ENCODE measurements at regions not wholly inside any gene's neighbourhood (a gene's known extent, or its start where the extent isn't known, plus 50 kb on each side); places are given as distances from the start of the nearest gene placed in this dataset.
"Not testable (repeated sequence)": the region's sequence is repeated elsewhere in the genome, so short reads cannot be mapped to it uniquely, and the experiment has no call there.

DNA sequence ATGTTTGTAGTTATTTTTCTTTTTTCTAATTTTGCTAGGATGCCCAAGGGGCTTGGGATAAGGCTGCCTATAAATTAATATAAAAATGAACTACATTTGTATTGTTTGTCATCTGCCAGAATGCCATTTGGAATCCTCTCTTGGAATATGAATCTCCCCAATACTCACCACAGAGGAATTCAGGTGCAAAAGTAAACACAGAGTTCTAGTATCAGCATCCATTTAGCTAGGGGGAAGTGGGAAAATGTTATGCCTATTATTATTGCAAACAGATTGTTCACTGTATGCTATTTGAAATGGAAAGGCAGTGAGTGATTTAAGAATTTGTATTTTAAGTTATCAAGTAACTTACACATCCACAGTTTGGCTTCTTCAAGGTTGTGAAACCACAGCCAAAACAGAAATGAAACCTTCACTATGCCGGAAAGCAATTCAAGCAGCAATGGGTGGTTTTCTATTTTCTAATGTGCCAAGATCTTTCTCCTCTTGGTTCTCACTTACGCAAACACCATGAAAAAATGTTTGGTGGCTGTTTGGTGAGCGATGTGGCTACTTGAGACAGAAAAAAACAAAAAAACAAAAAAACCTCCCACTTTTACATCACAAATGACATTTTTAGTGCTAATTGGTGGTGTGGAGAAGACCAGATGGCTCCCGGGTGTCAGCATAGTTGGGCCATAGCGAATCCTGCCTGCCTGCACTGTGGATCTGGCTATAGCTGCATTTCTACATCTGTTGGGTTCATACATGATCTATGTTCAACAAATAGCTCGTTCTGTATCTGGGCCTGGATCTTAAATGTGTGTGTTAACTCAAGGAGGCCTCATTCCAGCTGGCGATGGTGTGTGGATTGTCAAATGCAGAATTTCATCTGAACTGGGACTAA is 200.8 kb upstream of the GIMD1 start:
- H3K9me3 ChIP-seq (ENCODE audit: control insufficient read depth in 2 of 3, low read length in 3 of 3): no peaks in the 10 kb centered on the region
- H3K9me3 Mint-ChIP-seq: peaks cover 0 to 12% (median 0%) of the 10 kb centered on the region in 11 donors
- no peak overlapping the region for H3K4me3 ChIP-seq (ENCODE audit: low read length)
- H3K36me3 ChIP-seq (ENCODE audit: control insufficient read depth in 2 of 3, insufficient read depth in 3 of 3, low read length in 3 of 3): no peaks in the 10 kb centered on the region
- no peaks in the 10 kb centered on the region for H3K4me1 ChIP-seq (ENCODE audit: control insufficient read depth in 2 of 2, insufficient read depth in 2 of 2, low read length in 2 of 2)
- H3K4me3 Mint-ChIP-seq: no peak overlapping the region
- intact Hi-C loops (cut with micrococcal nuclease): no loop called here
- H3K36me3 Mint-ChIP-seq: no peaks in the 10 kb centered on the region
- POLR2A ChIA-PET: no interaction called here
- CTCF ChIA-PET: no interaction called here
- H3K4me1 Mint-ChIP-seq: no peaks in the 10 kb centered on the region
- no peak for DNase-seq
- no peaks in the 10 kb centered on the region for H3K27me3 ChIP-seq (ENCODE audit: control insufficient read depth in 2 of 2, insufficient read depth in 2 of 2, low read length in 2 of 2)
- ATAC-seq: no peak
- no peak overlapping the region for H3K27ac Mint-ChIP-seq
- H3K27me3 Mint-ChIP-seq: no peaks in the 10 kb centered on the region
- no peak overlapping the region for H3K27ac ChIP-seq (ENCODE audit: low read depth, low read length)

DNA sequence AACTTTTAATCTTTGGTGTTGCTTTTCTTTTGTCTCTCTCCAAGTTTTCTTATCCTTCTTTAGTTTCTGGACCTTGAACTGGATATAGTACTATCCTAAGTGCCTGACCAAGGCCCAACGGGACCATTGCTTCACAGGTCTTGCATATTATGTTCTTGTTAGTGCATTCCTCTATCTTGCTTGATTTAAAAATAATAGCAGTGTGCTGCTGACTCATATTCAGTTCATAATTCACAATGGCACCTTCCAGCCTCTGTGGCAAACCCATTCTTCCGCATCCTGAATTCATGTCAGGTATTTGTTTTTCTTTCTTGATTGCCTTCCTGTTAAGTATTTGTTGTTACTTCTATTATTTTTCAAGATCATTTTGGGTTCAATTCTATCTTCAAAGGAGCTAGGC is 197.1 kb upstream of the GIMD1 start:
- H3K27ac Mint-ChIP-seq: no peak overlapping the region
- H3K9me3 Mint-ChIP-seq: peaks cover 6 to 24% (median 13%) of the 10 kb centered on the region in 11 donors
- no peaks in the 10 kb centered on the region for H3K9me3 ChIP-seq (ENCODE audit: control insufficient read depth in 2 of 3, low read length in 3 of 3)
- H3K4me3 ChIP-seq (ENCODE audit: low read length): no peak overlapping the region
- H3K4me1 Mint-ChIP-seq: no peaks in the 10 kb centered on the region
- no peak for DNase-seq
- no peak for ATAC-seq
- no peaks in the 10 kb centered on the region for H3K27me3 Mint-ChIP-seq
- H3K36me3 ChIP-seq (ENCODE audit: control insufficient read depth in 2 of 3, insufficient read depth in 3 of 3, low read length in 3 of 3): no peaks in the 10 kb centered on the region
- ChIA-PET POLR2A (no interaction called here), CTCF (no interaction called here)
- peaks cover 0 to 4% (median 0%) of the 10 kb centered on the region in 5 donors for H3K36me3 Mint-ChIP-seq
- H3K4me1 ChIP-seq (ENCODE audit: control insufficient read depth in 2 of 2, insufficient read depth in 2 of 2, low read length in 2 of 2): no peaks in the 10 kb centered on the region
- no peaks in the 10 kb centered on the region for H3K27me3 ChIP-seq (ENCODE audit: control insufficient read depth in 2 of 2, insufficient read depth in 2 of 2, low read length in 2 of 2)
- intact Hi-C loops (cut with micrococcal nuclease): no loop called here
- H3K27ac ChIP-seq (ENCODE audit: low read depth, low read length): no peak overlapping the region
- H3K4me3 Mint-ChIP-seq: no peak overlapping the region

DNA sequence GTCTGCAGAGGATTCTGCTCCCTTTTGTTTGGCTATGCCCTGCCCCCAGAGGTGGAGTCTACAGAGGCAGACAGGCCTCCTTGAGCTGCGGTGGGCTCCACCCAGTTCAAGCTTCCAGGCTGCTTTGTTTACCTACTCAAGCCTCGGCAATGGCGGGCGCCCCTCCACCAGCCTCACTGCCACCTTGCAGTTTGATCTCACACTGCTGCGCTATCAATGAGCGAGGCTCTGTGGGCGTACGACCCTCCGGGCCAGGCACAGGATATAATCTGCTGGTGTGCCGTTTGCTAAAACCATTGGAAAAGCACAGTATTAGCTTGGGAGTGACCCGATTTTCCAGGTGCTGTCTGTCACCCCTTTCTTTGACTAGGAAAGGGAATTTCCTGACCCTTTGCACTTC is 195.1 kb upstream of the GIMD1 start:
- H3K4me1 ChIP-seq (ENCODE audit: control insufficient read depth in 2 of 2, insufficient read depth in 2 of 2, low read length in 2 of 2); H3K4me1 Mint-ChIP-seq; H3K36me3 ChIP-seq (ENCODE audit: control insufficient read depth in 2 of 3, insufficient read depth in 3 of 3, low read length in 3 of 3); H3K27me3 ChIP-seq (ENCODE audit: control insufficient read depth in 2 of 2, insufficient read depth in 2 of 2, low read length in 2 of 2); intact Hi-C loops (cut with micrococcal nuclease); ATAC-seq; H3K27me3 Mint-ChIP-seq; H3K27ac ChIP-seq (ENCODE audit: low read depth, low read length); DNase-seq; POLR2A ChIA-PET; H3K9me3 ChIP-seq (ENCODE audit: control insufficient read depth in 2 of 3, low read length in 3 of 3); CTCF ChIA-PET; H3K4me3 Mint-ChIP-seq; H3K36me3 Mint-ChIP-seq; H3K27ac Mint-ChIP-seq; H3K4me3 ChIP-seq (ENCODE audit: low read length): not testable (repeated sequence)
- H3K9me3 Mint-ChIP-seq: peaks cover 10 to 31% (median 14%) of the 10 kb centered on the region in 11 donors

DNA sequence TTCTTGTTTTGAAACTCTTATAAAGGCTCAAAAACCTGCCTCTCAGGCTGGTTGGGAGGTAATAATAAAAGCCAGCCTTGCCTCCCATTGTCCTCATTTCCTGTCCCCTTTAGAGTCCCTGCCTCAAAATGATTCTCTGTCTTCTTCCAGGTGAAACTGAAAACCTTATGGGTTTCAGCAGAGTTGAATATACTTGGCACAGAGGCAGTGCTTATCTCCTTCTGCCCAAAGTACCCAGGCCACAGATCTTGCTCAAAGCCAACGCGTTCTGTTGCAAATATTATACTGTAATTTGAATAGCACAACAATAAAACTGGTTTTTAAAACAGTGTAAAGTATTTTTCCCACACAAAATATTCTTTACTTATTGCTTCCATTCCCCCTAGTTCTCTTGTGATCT is 183.1 kb upstream of the GIMD1 start:
- H3K27me3 ChIP-seq (ENCODE audit: control insufficient read depth in 2 of 2, insufficient read depth in 2 of 2, low read length in 2 of 2): no peaks in the 10 kb centered on the region
- H3K4me1 ChIP-seq (ENCODE audit: control insufficient read depth in 2 of 2, insufficient read depth in 2 of 2, low read length in 2 of 2): no peaks in the 10 kb centered on the region
- intact Hi-C loops (cut with micrococcal nuclease): no loop called here
- Mint-ChIP-seq H3K9me3 (peaks cover 0 to 28% (median 9%) of the 10 kb centered on the region in 11 donors), H3K4me3 (no peak overlapping the region), H3K36me3 (peaks cover 0 to 5% (median 0%) of the 10 kb centered on the region in 5 donors), H3K27ac (no peak overlapping the region), H3K27me3 (no peaks in the 10 kb centered on the region), H3K4me1 (no peaks in the 10 kb centered on the region)
- no peak overlapping the region for H3K4me3 ChIP-seq (ENCODE audit: low read length)
- DNase-seq (no peak), ATAC-seq (no peak)
- POLR2A ChIA-PET: no interaction called here
- no peak overlapping the region for H3K27ac ChIP-seq (ENCODE audit: low read depth, low read length)
- no peaks in the 10 kb centered on the region for H3K36me3 ChIP-seq (ENCODE audit: control insufficient read depth in 2 of 3, insufficient read depth in 3 of 3, low read length in 3 of 3)
- peaks cover 0 to 4% (median 0%) of the 10 kb centered on the region in 3 experiments for H3K9me3 ChIP-seq (ENCODE audit: control insufficient read depth in 2 of 3, low read length in 3 of 3)
- CTCF ChIA-PET: no interaction called here

DNA sequence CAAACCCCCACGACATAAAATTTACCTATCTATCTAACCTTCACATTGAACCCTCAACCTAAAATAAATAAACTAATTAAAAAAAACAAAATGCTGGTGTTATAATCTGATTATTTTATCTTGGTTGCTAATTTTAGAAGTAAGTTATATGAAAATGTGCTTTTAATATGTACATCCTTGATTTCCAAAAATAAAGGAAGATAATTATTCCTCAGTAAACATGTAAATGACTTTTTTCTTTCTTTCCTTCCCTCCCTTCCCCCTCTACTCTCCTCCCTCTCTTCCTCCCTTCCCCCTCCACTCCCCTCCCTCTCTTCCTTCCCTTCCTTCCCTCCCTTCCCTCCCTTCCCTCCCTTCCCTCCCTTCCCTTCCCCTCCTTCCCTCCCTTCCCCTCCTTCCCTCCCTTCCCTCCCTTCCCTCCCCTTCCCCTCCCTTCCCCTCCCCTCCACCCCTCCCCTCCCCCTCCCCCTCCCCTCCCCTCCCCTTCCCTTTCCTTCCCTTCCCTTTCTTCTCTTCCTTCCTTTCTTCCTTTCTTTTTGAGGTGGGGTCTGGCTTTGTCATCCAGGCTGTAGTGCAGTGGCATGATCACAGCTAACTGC is 180.0 kb upstream of the GIMD1 start:
- no peak overlapping the region for H3K27ac Mint-ChIP-seq
- Histone ChIP-seq H3K27ac (ENCODE audit: low read depth, low read length) (no peak overlapping the region), H3K9me3 (ENCODE audit: control insufficient read depth in 2 of 3, low read length in 3 of 3) (peaks cover 0 to 4% (median 0%) of the 10 kb centered on the region in 3 experiments), H3K4me3 (ENCODE audit: low read length) (no peak overlapping the region), H3K27me3 (ENCODE audit: control insufficient read depth in 2 of 2, insufficient read depth in 2 of 2, low read length in 2 of 2) (no peaks in the 10 kb centered on the region), H3K36me3 (ENCODE audit: control insufficient read depth in 2 of 3, insufficient read depth in 3 of 3, low read length in 3 of 3) (no peaks in the 10 kb centered on the region), H3K4me1 (ENCODE audit: control insufficient read depth in 2 of 2, insufficient read depth in 2 of 2, low read length in 2 of 2) (no peaks in the 10 kb centered on the region)
- ATAC-seq (no peak), DNase-seq (no peak)
- no peaks in the 10 kb centered on the region for H3K27me3 Mint-ChIP-seq
- H3K36me3 Mint-ChIP-seq: peaks cover 0 to 5% (median 0%) of the 10 kb centered on the region in 5 donors
- H3K4me1 Mint-ChIP-seq: no peaks in the 10 kb centered on the region
- intact Hi-C loops (cut with micrococcal nuclease): no loop called here
- ChIA-PET CTCF (no interaction called here), POLR2A (no interaction called here)
- H3K4me3 Mint-ChIP-seq: no peak overlapping the region
- peaks cover 0 to 28% (median 9%) of the 10 kb centered on the region in 11 donors for H3K9me3 Mint-ChIP-seq

DNA sequence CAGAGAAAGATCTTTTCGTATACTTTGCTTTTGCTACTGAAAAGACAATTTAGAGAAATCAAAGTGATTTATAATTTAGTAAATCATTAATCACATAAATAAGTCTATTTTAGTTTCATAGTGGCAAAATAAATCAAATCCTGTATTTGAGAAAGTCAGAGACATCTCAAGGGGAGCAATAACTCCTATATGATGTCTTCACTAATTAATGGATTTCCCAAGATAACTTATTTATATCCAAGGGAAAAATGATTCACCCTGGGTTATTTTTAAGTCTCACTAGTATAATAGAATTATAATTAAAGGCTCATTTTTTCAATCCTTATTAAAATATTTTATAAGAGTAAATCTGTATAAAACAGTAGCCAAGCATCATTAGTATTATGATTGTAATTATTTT is 177.8 kb upstream of the GIMD1 start:
- H3K4me1 ChIP-seq (ENCODE audit: control insufficient read depth in 2 of 2, insufficient read depth in 2 of 2, low read length in 2 of 2): no peaks in the 10 kb centered on the region
- ChIA-PET CTCF (no interaction called here), POLR2A (no interaction called here)
- no peak for ATAC-seq
- H3K27me3 Mint-ChIP-seq: peaks cover 0 to 8% (median 4%) of the 10 kb centered on the region in 5 donors
- no peak for DNase-seq
- H3K9me3 ChIP-seq (ENCODE audit: control insufficient read depth in 2 of 3, low read length in 3 of 3): no peaks in the 10 kb centered on the region
- peaks cover under 1 to 19% (median 5%) of the 10 kb centered on the region in 11 donors for H3K9me3 Mint-ChIP-seq
- no peaks in the 10 kb centered on the region for H3K27me3 ChIP-seq (ENCODE audit: control insufficient read depth in 2 of 2, insufficient read depth in 2 of 2, low read length in 2 of 2)
- no peaks in the 10 kb centered on the region for H3K36me3 Mint-ChIP-seq
- no peak overlapping the region for H3K4me3 ChIP-seq (ENCODE audit: low read length)
- H3K36me3 ChIP-seq (ENCODE audit: control insufficient read depth in 2 of 3, insufficient read depth in 3 of 3, low read length in 3 of 3): no peaks in the 10 kb centered on the region
- no peak overlapping the region for H3K27ac Mint-ChIP-seq
- intact Hi-C loops (cut with micrococcal nuclease): no loop called here
- no peak overlapping the region for H3K4me3 Mint-ChIP-seq
- H3K4me1 Mint-ChIP-seq: no peaks in the 10 kb centered on the region
- H3K27ac ChIP-seq (ENCODE audit: low read depth, low read length): no peak overlapping the region

DNA sequence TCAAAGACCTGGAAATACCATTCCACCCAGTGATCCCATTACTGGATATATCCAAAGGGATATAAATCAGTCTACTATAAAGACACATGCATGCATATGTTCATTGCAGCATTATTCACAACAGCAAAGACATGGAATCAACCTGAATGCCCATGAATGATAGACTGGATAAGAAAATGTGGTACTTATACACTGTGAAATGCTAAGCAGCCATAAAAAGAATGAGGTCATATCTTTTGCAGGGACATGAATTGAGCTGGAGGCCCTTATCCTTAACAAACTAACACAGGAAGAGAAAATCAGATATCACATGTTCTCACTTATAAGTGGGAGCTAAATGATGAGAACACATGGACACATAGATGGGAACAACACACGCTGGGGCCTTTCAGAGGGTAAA is 174.0 kb upstream of the GIMD1 start:
- CTCF ChIA-PET; H3K27ac Mint-ChIP-seq; H3K27me3 ChIP-seq (ENCODE audit: control insufficient read depth in 2 of 2, insufficient read depth in 2 of 2, low read length in 2 of 2); H3K36me3 Mint-ChIP-seq; H3K36me3 ChIP-seq (ENCODE audit: control insufficient read depth in 2 of 3, insufficient read depth in 3 of 3, low read length in 3 of 3); H3K4me3 ChIP-seq (ENCODE audit: low read length); H3K4me1 Mint-ChIP-seq; H3K27ac ChIP-seq (ENCODE audit: low read depth, low read length); DNase-seq; H3K4me3 Mint-ChIP-seq; intact Hi-C loops (cut with micrococcal nuclease); H3K9me3 ChIP-seq (ENCODE audit: control insufficient read depth in 2 of 3, low read length in 3 of 3); H3K4me1 ChIP-seq (ENCODE audit: control insufficient read depth in 2 of 2, insufficient read depth in 2 of 2, low read length in 2 of 2); ATAC-seq; POLR2A ChIA-PET: not testable (repeated sequence)
- peaks cover 0 to 17% (median 7%) of the 10 kb centered on the region in 11 donors for H3K9me3 Mint-ChIP-seq
- H3K27me3 Mint-ChIP-seq: peaks cover 0 to 10% (median 4%) of the 10 kb centered on the region in 5 donors

All from naive thymus-derived CD4-positive, alpha-beta T cell (primary cell).